ENCODE measurements at regions not wholly inside any gene's neighbourhood (a gene's known extent, or its start where the extent isn't known, plus 50 kb on each side); places are given as distances from the start of the nearest gene placed in this dataset.
"Not testable (repeated sequence)": the region's sequence is repeated elsewhere in the genome, so short reads cannot be mapped to it uniquely, and the experiment has no call there.

DNA sequence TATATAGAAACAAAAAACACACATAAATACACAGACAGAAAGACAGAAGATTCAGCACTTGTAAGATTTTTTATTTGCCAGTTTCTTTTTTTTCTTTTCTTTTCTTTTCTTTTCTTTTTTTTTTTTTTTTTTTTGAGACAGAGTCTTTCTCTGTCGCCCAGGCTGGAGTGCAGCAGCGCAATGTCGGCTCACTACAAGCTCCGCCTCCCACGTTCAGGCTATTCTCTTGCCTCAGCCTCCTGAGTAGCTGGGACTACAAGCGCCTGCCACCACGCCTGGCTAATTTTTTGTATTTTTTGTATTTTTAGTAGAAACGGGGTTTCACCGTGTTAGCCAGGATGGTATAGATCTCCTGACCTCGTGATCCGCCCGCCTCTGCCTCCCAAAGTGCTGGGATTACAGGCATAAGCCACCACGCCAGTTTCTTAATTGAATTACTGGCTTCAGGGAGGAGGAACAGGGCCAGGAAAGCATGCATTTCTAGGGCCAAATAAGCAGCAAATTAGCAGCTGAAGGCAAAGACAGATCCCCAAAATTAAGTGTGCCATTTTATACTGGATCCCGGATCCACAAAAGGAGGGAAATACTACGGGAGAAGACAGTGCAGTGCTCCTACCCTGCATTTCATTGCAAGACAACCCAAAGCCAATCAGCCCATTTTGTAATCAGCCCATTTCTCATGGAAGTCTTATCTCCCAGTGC, 305.6 kb upstream of the CCNH start:
- not testable (repeated sequence) for TF ChIP-seq EZH2 (IDR thresholded peaks at IDR 0.05; ENCODE audit: insufficient read depth, low read length)
- TF ChIP-seq, protein P1, sequence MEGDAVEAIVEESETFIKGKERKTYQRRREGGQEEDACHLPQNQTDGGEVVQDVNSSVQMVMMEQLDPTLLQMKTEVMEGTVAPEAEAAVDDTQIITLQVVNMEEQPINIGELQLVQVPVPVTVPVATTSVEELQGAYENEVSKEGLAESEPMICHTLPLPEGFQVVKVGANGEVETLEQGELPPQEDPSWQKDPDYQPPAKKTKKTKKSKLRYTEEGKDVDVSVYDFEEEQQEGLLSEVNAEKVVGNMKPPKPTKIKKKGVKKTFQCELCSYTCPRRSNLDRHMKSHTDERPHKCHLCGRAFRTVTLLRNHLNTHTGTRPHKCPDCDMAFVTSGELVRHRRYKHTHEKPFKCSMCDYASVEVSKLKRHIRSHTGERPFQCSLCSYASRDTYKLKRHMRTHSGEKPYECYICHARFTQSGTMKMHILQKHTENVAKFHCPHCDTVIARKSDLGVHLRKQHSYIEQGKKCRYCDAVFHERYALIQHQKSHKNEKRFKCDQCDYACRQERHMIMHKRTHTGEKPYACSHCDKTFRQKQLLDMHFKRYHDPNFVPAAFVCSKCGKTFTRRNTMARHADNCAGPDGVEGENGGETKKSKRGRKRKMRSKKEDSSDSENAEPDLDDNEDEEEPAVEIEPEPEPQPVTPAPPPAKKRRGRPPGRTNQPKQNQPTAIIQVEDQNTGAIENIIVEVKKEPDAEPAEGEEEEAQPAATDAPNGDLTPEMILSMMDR (IDR thresholded peaks at IDR 0.05; ENCODE audit: insufficient read depth, low read depth, low read length), result not testable (repeated sequence)
